ENCODE measurements at regions not wholly inside any gene's neighbourhood (a gene's known extent, or its start where the extent isn't known, plus 50 kb on each side); places are given as distances from the start of the nearest gene placed in this dataset.
A peak's percentile ranks its signal among the peaks of the same experiment; 100 is the strongest.

DNA sequence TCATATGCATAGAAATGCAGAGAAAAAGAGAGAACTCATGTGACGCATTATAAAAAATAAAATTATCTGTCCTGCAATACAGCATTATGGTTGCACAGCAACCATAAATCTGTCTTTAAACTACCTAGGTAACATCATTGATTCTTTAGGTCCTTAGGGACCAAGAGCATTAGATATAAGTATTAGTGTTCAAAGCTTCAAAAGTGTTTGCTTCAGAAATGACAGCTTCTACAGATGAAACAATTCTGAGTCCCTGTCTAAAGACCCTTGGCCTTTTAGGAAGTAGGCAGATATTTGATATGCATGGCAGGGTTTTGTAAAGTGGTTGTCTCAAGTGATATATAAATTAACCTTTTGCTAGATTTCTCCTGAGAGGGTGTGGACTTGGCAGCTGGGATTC, 454.2 kb downstream of the GBE1 start:
- no peaks in the 10 kb centered on the region for H3K9me3 ChIP-seq
- TF ChIP-seq, protein P1, sequence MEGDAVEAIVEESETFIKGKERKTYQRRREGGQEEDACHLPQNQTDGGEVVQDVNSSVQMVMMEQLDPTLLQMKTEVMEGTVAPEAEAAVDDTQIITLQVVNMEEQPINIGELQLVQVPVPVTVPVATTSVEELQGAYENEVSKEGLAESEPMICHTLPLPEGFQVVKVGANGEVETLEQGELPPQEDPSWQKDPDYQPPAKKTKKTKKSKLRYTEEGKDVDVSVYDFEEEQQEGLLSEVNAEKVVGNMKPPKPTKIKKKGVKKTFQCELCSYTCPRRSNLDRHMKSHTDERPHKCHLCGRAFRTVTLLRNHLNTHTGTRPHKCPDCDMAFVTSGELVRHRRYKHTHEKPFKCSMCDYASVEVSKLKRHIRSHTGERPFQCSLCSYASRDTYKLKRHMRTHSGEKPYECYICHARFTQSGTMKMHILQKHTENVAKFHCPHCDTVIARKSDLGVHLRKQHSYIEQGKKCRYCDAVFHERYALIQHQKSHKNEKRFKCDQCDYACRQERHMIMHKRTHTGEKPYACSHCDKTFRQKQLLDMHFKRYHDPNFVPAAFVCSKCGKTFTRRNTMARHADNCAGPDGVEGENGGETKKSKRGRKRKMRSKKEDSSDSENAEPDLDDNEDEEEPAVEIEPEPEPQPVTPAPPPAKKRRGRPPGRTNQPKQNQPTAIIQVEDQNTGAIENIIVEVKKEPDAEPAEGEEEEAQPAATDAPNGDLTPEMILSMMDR (IDR thresholded peaks at IDR 0.05) = no peak
- no peak for TF ChIP-seq POLR2A (IDR thresholded peaks at IDR 0.05)
- ATAC-seq (no peak), DNase-seq (no peak)
- no peaks in the 10 kb centered on the region for H3K27me3 ChIP-seq
- no peak overlapping the region for H3K4me3 ChIP-seq
- WGBS, 2 donors = 85 to 92% methylated on average over 1 of the region's 1 CpG
- H3K27ac ChIP-seq = no peak overlapping the region
- intact Hi-C loops (cut with DNase I) = no loop called here
- no peaks in the 10 kb centered on the region for H3K36me3 ChIP-seq (replicated peaks in 1 of 2; ENCODE audit: insufficient read depth in 1 of 2, low read depth in 2 of 2)
- H3K4me1 ChIP-seq = no peaks in the 10 kb centered on the region

DNA sequence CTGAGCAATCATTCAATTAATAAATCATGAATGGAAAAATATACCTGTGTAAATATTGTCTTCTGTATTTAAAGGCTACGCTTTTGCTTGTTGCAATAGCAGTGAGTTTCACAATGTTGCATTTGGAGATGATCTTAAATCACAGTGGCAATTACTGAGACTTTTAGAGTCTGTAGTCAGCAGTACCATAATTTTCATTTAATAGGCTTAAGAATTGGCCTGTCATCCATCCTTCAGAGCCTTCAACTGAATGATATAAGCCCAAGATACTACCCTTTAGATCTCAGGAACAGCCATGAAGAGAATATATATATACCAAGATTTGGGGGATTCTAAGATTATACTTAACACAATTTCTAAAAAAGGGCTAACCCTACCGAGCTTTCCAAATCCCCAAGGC, 458.1 kb downstream of the GBE1 start:
- intact Hi-C loops (cut with DNase I) = no loop called here
- Histone ChIP-seq H3K27me3 (no peaks in the 10 kb centered on the region), H3K36me3 (replicated peaks in 1 of 2; ENCODE audit: insufficient read depth in 1 of 2, low read depth in 2 of 2) (no peaks in the 10 kb centered on the region), H3K4me1 (no peaks in the 10 kb centered on the region), H3K4me3 (no peak overlapping the region), H3K27ac (no peak overlapping the region), H3K9me3 (no peaks in the 10 kb centered on the region)
- TF ChIP-seq, protein P1 (IDR thresholded peaks at IDR 0.05) = no peak
- no peak for TF ChIP-seq POLR2A (IDR thresholded peaks at IDR 0.05)
- no peak for ATAC-seq
- DNase-seq = no peak
- WGBS, 2 donors = 67 to 68% methylated on average over 2 of the region's 2 CpGs

DNA sequence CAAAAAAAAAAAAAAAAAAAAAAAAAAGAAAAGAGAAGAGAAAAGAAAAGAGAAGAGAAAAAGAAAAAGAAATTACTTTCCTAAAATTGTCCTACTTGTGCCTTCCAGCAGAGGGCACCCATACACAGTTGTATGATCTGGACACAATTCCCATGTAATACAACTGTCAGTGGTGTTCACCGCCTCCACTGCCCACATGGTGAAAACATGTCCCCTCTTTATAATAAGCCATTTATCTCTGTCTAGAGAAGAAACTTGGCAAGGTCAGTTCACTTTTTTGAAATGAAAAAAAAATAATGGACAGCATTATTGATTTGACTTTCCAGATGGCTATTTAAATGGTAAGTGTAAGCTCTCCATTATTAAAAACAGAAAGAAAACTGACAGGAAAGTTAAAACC, 459.4 kb downstream of the GBE1 start:
- 0 to 3% methylated on average over 1 of the region's 1 CpG for WGBS, 2 donors
- Histone ChIP-seq H3K9me3 (no peaks in the 10 kb centered on the region), H3K4me1 (no peaks in the 10 kb centered on the region), H3K4me3 (no peak overlapping the region), H3K36me3 (replicated peaks in 1 of 2; ENCODE audit: insufficient read depth in 1 of 2, low read depth in 2 of 2) (no peaks in the 10 kb centered on the region), H3K27me3 (no peaks in the 10 kb centered on the region), H3K27ac (no peak overlapping the region)
- DNase-seq (peak; percentile 29 to 44 (median 38)), ATAC-seq (peak; percentile 65)
- intact Hi-C loops (cut with DNase I) = no loop called here
- no peak for TF ChIP-seq POLR2A (IDR thresholded peaks at IDR 0.05)
- TF ChIP-seq, protein P1 (IDR thresholded peaks at IDR 0.05) = peak; percentile 14 to 76 (median 61)

DNA sequence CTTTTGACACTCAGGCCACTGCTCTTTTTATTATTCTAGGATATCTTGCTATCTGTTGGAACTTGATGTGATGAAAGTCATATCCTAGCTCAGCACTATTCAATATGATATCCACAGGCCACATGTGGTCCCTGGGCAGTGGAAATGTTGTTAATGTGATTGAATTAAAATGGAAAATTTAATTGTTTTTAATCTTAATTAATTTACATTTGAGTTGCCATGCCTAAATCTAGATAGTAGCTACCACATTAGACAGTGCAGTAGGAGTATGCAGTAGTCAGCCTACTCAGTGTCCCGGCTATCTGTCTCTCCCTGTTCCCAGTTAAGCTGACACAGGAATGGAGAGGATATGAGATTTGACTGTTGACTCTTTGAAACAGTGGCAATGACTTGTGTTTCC, 460.2 kb downstream of the GBE1 start:
- H3K27ac ChIP-seq = no peak overlapping the region
- no peaks in the 10 kb centered on the region for H3K9me3 ChIP-seq
- no peak overlapping the region for H3K4me3 ChIP-seq
- 45 to 56% methylated on average over 1 of the region's 1 CpG for WGBS, 2 donors
- no peaks in the 10 kb centered on the region for H3K4me1 ChIP-seq
- ATAC-seq = no peak
- DNase-seq = no peak
- intact Hi-C loops (cut with DNase I) = no loop called here
- H3K27me3 ChIP-seq = no peaks in the 10 kb centered on the region
- TF ChIP-seq POLR2A (IDR thresholded peaks at IDR 0.05) = no peak
- TF ChIP-seq, protein P1 (IDR thresholded peaks at IDR 0.05) = no peak
- H3K36me3 ChIP-seq (replicated peaks in 1 of 2; ENCODE audit: insufficient read depth in 1 of 2, low read depth in 2 of 2) = no peaks in the 10 kb centered on the region

DNA sequence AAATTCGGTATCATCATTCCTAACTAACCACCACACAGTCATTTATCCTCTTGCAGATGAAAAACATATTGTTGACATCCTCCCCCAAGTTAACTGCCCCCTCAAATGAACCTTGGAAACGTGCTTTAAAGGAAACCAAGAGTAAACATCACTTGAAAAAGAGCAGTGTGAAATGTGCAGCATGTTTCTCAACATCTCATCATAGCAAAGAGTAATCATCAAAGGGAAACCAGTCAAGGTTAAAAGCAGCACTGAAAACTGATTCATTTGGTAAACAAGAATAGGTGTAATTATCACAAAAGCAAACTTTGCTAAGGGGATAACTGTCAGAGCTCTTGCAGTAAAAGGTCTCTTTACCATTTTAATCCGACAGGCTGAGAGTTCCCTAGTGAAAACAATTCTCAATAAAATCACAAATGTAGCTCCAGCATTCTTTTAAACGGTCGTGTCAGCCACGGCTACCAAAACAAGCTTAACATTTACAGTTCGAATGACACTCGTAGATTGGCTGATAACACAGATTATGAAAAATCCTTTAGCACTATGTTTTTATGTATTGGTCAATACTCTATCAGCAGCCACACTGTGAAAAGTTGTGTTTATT, 461.0 kb downstream of the GBE1 start:
- Histone ChIP-seq H3K4me3 (no peak overlapping the region), H3K9me3 (no peaks in the 10 kb centered on the region), H3K27ac (no peak overlapping the region), H3K36me3 (replicated peaks in 1 of 2; ENCODE audit: insufficient read depth in 1 of 2, low read depth in 2 of 2) (no peaks in the 10 kb centered on the region), H3K27me3 (no peaks in the 10 kb centered on the region), H3K4me1 (no peaks in the 10 kb centered on the region)
- TF ChIP-seq, protein P1 (IDR thresholded peaks at IDR 0.05) = no peak
- TF ChIP-seq POLR2A (IDR thresholded peaks at IDR 0.05) = no peak
- 23 to 31% methylated on average over 8 of the region's 8 CpGs for WGBS, 2 donors
- intact Hi-C loops (cut with DNase I) = no loop called here
- DNase-seq = no peak
- ATAC-seq = no peak
